ENCODE measurements at regions not wholly inside any gene's neighbourhood (a gene's known extent, or its start where the extent isn't known, plus 50 kb on each side); places are given as distances from the start of the nearest gene placed in this dataset.

- TF ChIP-seq CTCF (conservative IDR thresholded peaks at IDR 0.05 in 1 of 2, IDR thresholded peaks at IDR 0.05 in 1 of 2; ENCODE audit: extremely low read depth in 1 of 2, insufficient read depth in 1 of 2, low read depth in 1 of 2, low read length in 2 of 2) (no peak), EZH2 (IDR thresholded peaks at IDR 0.05; ENCODE audit: borderline replicate concordance, low read length) (no peak)
Observed at GRCh38 chr7:131959106-131959812, 402.8 kb upstream of the PODXL start.
